Mesendoderm (in vitro differentiated cells): ENCODE measurements at regions not wholly inside any gene's neighbourhood (a gene's known extent, or its start where the extent isn't known, plus 50 kb on each side); places are given as distances from the start of the nearest gene placed in this dataset.

Experiments
- DNase-seq: peaks from one replicate; pipeline ENCODE4 v3.0.0; 2013
- H2AK5ac ChIP-seq: 2 replicates; pipeline ENCODE4 v1.6.1; 2013; ENCODE audit warnings: low read length, inconsistent platforms
- H2BK120ac ChIP-seq: 2 replicates; pipeline ENCODE4 v1.6.1; 2013; ENCODE audit warnings: low read depth, mild to moderate bottlenecking, low read length, moderate library complexity, mixed read lengths
- H2BK15ac ChIP-seq: replicated peaks from 2 replicates; pipeline ENCODE4 v1.6.1; 2013; ENCODE audit warnings: low read depth, mild to moderate bottlenecking, moderate library complexity
- H2BK5ac ChIP-seq: 2 replicates; pipeline ENCODE4 v1.6.1; 2013; ENCODE audit warnings: low read length, inconsistent platforms
- H3K18ac ChIP-seq: 2 replicates; pipeline ENCODE4 v1.6.1; 2013; ENCODE audit warnings: mild to moderate bottlenecking, low read length, mixed read lengths
- H3K23ac ChIP-seq: one replicate; pipeline ENCODE4 v1.6.1; 2013; ENCODE audit warnings: low read length
- H3K27ac ChIP-seq: 2 replicates; pipeline ENCODE4 v1.5.1; 2013; ENCODE audit warnings: low read depth, mild to moderate bottlenecking, inconsistent platforms, low read length, moderate library complexity
- H3K27me3 ChIP-seq: 2 replicates; pipeline ENCODE4 v1.6.1; 2013; ENCODE audit warnings: low read length, control low read depth, mild to moderate bottlenecking, inconsistent platforms; ENCODE audit not compliant: insufficient read depth, poor library complexity
- H3K36me3 ChIP-seq: 2 replicates; pipeline ENCODE4 v1.6.1; 2013; ENCODE audit warnings: low read length, inconsistent platforms; ENCODE audit not compliant: control insufficient read depth, insufficient read depth
- H3K4ac ChIP-seq: one replicate; pipeline ENCODE4 v1.6.1; 2013; ENCODE audit warnings: low read depth, mild to moderate bottlenecking, low read length, moderate library complexity
- H3K4me1 ChIP-seq: 2 replicates; pipeline ENCODE4 v1.6.1; 2013; ENCODE audit warnings: low read depth, low read length, inconsistent platforms; ENCODE audit not compliant: control insufficient read depth
- H3K4me2 ChIP-seq: 2 replicates; pipeline ENCODE4 v1.6.1; 2013; ENCODE audit warnings: low read length
- H3K4me3 ChIP-seq: 2 replicates; pipeline ENCODE4 v1.5.1; 2013; ENCODE audit warnings: mild to moderate bottlenecking, low read length
- H3K56ac ChIP-seq: one replicate; pipeline ENCODE4 v1.6.1; 2013; ENCODE audit warnings: low read length
- H3K79me1 ChIP-seq: 2 replicates; pipeline ENCODE4 v1.6.1; 2013; ENCODE audit warnings: low read length, inconsistent platforms
- H3K79me2 ChIP-seq: 2 replicates; pipeline ENCODE4 v1.6.1; 2013; ENCODE audit warnings: mild to moderate bottlenecking, low read length; ENCODE audit not compliant: control insufficient read depth, insufficient read depth
- H3K9ac ChIP-seq: 2 replicates; pipeline ENCODE4 v1.6.1; 2013; ENCODE audit warnings: low read length, inconsistent platforms
- H4K5ac ChIP-seq: one replicate; pipeline ENCODE4 v1.6.1; 2013; ENCODE audit warnings: low read length
- H4K8ac ChIP-seq: one replicate; pipeline ENCODE4 v1.6.1; 2013; ENCODE audit warnings: low read depth, mild to moderate bottlenecking, control low read depth, low read length, moderate library complexity
- WGBS: extraction: QIAGEN DNeasy Blood & Tissue Kit; methylation state at CpG from one replicate; pipeline ENCODE4 v1.1.7; 2013; ENCODE audit warnings: low lambda C conversion rate, missing lambda C conversion rate; ENCODE audit not compliant: insufficient coverage; ENCODE audit errors: extremely low coverage; 5-methylcytosine and 5-hydroxymethylcytosine counted together

GRCh38 chr1:235035928-235036327, 92.7 kb downstream of the TOMM20 start:
- DNase-seq, result no peak
- H3K4ac ChIP-seq, result no peak overlapping the region
- no peak overlapping the region for H3K23ac ChIP-seq
- no peak overlapping the region for H3K18ac ChIP-seq
- H4K8ac ChIP-seq, result no peak overlapping the region
- H2BK120ac ChIP-seq, result no peak overlapping the region
- H3K4me1 ChIP-seq, result no peaks in the 10 kb centered on the region
- H3K79me1 ChIP-seq, result no peaks in the 10 kb centered on the region
- no peaks in the 10 kb centered on the region for H3K36me3 ChIP-seq
- no peak overlapping the region for H2BK15ac ChIP-seq
- no peak overlapping the region for H3K27ac ChIP-seq
- no peaks in the 10 kb centered on the region for H3K27me3 ChIP-seq
- H4K5ac ChIP-seq, result no peak overlapping the region
- no peak overlapping the region for H3K4me2 ChIP-seq
- no peak overlapping the region for H3K4me3 ChIP-seq
- no peak overlapping the region for H3K9ac ChIP-seq
- no peaks in the 10 kb centered on the region for H3K79me2 ChIP-seq
- no peak overlapping the region for H3K56ac ChIP-seq
- H2BK5ac ChIP-seq, result no peak overlapping the region
- H2AK5ac ChIP-seq, result no peak overlapping the region
- WGBS, result no CpG with 5 or more reads among the region's 2 CpGs

- Histone ChIP-seq H4K5ac (no peak overlapping the region), H2BK120ac (no peak overlapping the region), H4K8ac (peak overlapping the region; percentile 42), H3K18ac (no peak overlapping the region), H2BK15ac (no peak overlapping the region), H3K27ac (no peak overlapping the region), H3K56ac (no peak overlapping the region), H3K4me2 (no peak overlapping the region), H3K4me1 (no peaks in the 10 kb centered on the region), H3K4me3 (no peak overlapping the region), H3K79me1 (no peaks in the 10 kb centered on the region), H3K36me3 (no peaks in the 10 kb centered on the region), H3K9ac (no peak overlapping the region), H3K23ac (no peak overlapping the region), H2BK5ac (no peak overlapping the region), H3K4ac (no peak overlapping the region), H3K27me3 (no peaks in the 10 kb centered on the region), H2AK5ac (no peak overlapping the region), H3K79me2 (no peaks in the 10 kb centered on the region)
- no peak for DNase-seq
- no CpG with 5 or more reads among the region's 7 CpGs for WGBS
Observed at GRCh38 chr1:235030919-235031596, 97.6 kb downstream of the TOMM20 start.

GRCh38 chr1:235027862-235028250, 100.8 kb downstream of the TOMM20 start:
- H3K18ac ChIP-seq, result no peak overlapping the region
- H3K27me3 ChIP-seq, result no peaks in the 10 kb centered on the region
- WGBS, result no CpG with 5 or more reads among the region's 9 CpGs

DNA sequence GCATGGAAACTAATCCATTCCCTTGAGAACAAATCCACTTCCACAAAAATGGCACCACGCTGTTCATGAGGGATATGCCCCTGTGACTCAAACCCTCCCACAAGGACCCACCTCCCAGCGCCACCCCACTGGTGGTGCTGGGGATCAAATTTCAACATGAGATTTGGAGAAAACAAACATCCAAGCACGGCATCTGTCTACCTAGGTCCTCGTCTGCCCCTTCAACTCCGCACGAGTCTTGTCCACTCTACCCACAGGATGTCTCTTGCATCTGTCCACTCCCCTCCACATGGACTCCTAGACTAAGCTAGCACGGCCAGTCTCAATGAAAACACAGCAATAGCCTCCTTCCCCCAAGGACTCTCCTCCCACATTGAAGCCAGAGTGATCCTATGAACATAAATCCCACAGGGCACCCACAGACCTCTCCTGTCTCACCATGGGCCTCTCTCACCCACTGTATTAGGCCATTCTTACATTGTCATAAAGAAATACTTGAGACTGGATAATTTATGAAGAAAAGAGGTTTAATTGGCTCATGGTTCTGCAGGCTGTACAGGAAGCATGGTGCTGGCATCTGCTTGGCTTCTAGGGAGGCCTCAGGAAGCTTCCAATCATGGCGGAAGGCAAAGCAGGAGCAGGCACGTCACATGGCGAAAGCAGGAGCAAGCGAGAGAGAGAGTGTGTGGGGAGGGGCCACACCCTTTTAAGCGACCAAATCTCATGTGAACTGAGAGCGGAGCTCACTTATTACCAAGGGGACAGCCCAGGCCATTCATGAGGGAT, 101.4 kb downstream of the TOMM20 start:
- H2AK5ac ChIP-seq, result no peak overlapping the region
- no peak overlapping the region for H3K18ac ChIP-seq
- no peaks in the 10 kb centered on the region for H3K79me2 ChIP-seq
- no peak for DNase-seq
- no peak overlapping the region for H3K23ac ChIP-seq
- no peaks in the 10 kb centered on the region for H3K27me3 ChIP-seq
- no CpG with 5 or more reads among the region's 13 CpGs for WGBS
- no peak overlapping the region for H4K5ac ChIP-seq
- no peaks in the 10 kb centered on the region for H3K79me1 ChIP-seq
- no peaks in the 10 kb centered on the region for H3K4me1 ChIP-seq
- no peak overlapping the region for H2BK120ac ChIP-seq
- no peak overlapping the region for H3K4me2 ChIP-seq
- H2BK15ac ChIP-seq, result no peak overlapping the region
- no peaks in the 10 kb centered on the region for H3K36me3 ChIP-seq
- H3K56ac ChIP-seq, result no peak overlapping the region
- H3K27ac ChIP-seq, result no peak overlapping the region
- no peak overlapping the region for H3K4ac ChIP-seq
- H3K9ac ChIP-seq, result no peak overlapping the region
- no peak overlapping the region for H2BK5ac ChIP-seq
- H3K4me3 ChIP-seq, result no peak overlapping the region
- H4K8ac ChIP-seq, result no peak overlapping the region

More at GRCh38 chr1:235027862-235028250, 100.8 kb downstream of the TOMM20 start:
- Histone ChIP-seq H2AK5ac (no peak overlapping the region), H2BK120ac (no peak overlapping the region), H3K4ac (no peak overlapping the region), H3K79me2 (no peaks in the 10 kb centered on the region), H4K8ac (no peak overlapping the region), H3K4me2 (no peak overlapping the region), H3K79me1 (no peaks in the 10 kb centered on the region), H3K4me1 (no peaks in the 10 kb centered on the region), H3K36me3 (no peaks in the 10 kb centered on the region), H2BK15ac (no peak overlapping the region), H2BK5ac (no peak overlapping the region), H3K9ac (no peak overlapping the region), H3K4me3 (no peak overlapping the region), H3K56ac (no peak overlapping the region), H4K5ac (no peak overlapping the region), H3K23ac (no peak overlapping the region), H3K27ac (no peak overlapping the region)
- DNase-seq, result no peak

GRCh38 chr1:235025422-235025984, 103.1 kb downstream of the TOMM20 start:
- Histone ChIP-seq H2BK15ac (no peak overlapping the region), H2BK5ac (no peak overlapping the region), H3K23ac (no peak overlapping the region), H3K4me1 (no peaks in the 10 kb centered on the region), H3K79me1 (no peaks in the 10 kb centered on the region), H3K36me3 (no peaks in the 10 kb centered on the region), H3K27me3 (no peaks in the 10 kb centered on the region), H3K4ac (no peak overlapping the region), H3K18ac (no peak overlapping the region), H2AK5ac (no peak overlapping the region), H3K9ac (no peak overlapping the region), H3K79me2 (no peaks in the 10 kb centered on the region), H4K5ac (no peak overlapping the region), H3K4me2 (no peak overlapping the region), H3K4me3 (no peak overlapping the region), H2BK120ac (no peak overlapping the region), H3K56ac (no peak overlapping the region), H3K27ac (no peak overlapping the region), H4K8ac (no peak overlapping the region)
- no peak for DNase-seq
- WGBS, result no CpG with 5 or more reads among the region's 5 CpGs
